GM19328 (cell line): ENCODE measurements at regions not wholly inside any gene's neighbourhood (a gene's known extent, or its start where the extent isn't known, plus 50 kb on each side); places are given as distances from the start of the nearest gene placed in this dataset.

Source experiments
- ATAC-seq: cut with Tn5 transposase; IDR thresholded peaks from one replicate; pipeline ENCODE4 v1.9.1; 2021; ENCODE audit warnings: mild to moderate bottlenecking, moderate library complexity; ENCODE audit not compliant: unreplicated experiment

GRCh38 chr18:24868760-24869237, 408.4 kb downstream of the HRH4 start:
- ATAC-seq: no peak

- ATAC-seq: no peak
Measured at GRCh38 chr18:24869285-24869684, 408.8 kb downstream of the HRH4 start.

- ATAC-seq: no peak
Measured at GRCh38 chr18:24875286-24875685, 414.8 kb downstream of the HRH4 start.

GRCh38 chr18:24875777-24876176, 415.3 kb downstream of the HRH4 start:
- no peak for ATAC-seq

GRCh38 chr18:24876266-24876665, 415.8 kb downstream of the HRH4 start:
- no peak for ATAC-seq

- ATAC-seq: no peak
Measured at GRCh38 chr18:24877066-24877465, 416.6 kb downstream of the HRH4 start.

- ATAC-seq: no peak
Measured at GRCh38 chr18:24877546-24877945, 417.1 kb downstream of the HRH4 start.

- ATAC-seq: no peak
Measured at GRCh38 chr18:24878289-24878688, 417.9 kb downstream of the HRH4 start.

- no peak for ATAC-seq
Measured at GRCh38 chr18:24885276-24885675, 424.8 kb downstream of the HRH4 start.

- no peak for ATAC-seq
Measured at GRCh38 chr18:24894880-24895279, 434.4 kb downstream of the HRH4 start.

- no peak for ATAC-seq
Measured at GRCh38 chr18:24897461-24897860, 437.0 kb downstream of the HRH4 start.

GRCh38 chr18:24910221-24910620, 441.7 kb downstream of the ZNF521 start:
- no peak for ATAC-seq

- no peak for ATAC-seq
Measured at GRCh38 chr18:24913507-24914170, 438.3 kb downstream of the ZNF521 start.

GRCh38 chr18:24914171-24914525, 437.8 kb downstream of the ZNF521 start:
- ATAC-seq: no peak

GRCh38 chr18:24914685-24915084, 437.3 kb downstream of the ZNF521 start:
- no peak for ATAC-seq

GRCh38 chr18:24915547-24915946, 436.4 kb downstream of the ZNF521 start:
- ATAC-seq: no peak

GRCh38 chr18:24917767-24918166, 434.2 kb downstream of the ZNF521 start:
- ATAC-seq: no peak

- no peak for ATAC-seq
Measured at GRCh38 chr18:24918257-24918656, 433.7 kb downstream of the ZNF521 start.

GRCh38 chr18:24919181-24919797, 432.7 kb downstream of the ZNF521 start:
- no peak for ATAC-seq

GRCh38 chr18:24922491-24922890, 429.5 kb downstream of the ZNF521 start:
- ATAC-seq: peak; percentile 41

- ATAC-seq: peak; percentile 80
Measured at GRCh38 chr18:24923138-24923537, 428.8 kb downstream of the ZNF521 start.

- no peak for ATAC-seq
Measured at GRCh38 chr18:24924066-24924716, 427.8 kb downstream of the ZNF521 start.
